WTC11 (cell line): ENCODE measurements at regions not wholly inside any gene's neighbourhood (a gene's known extent, or its start where the extent isn't known, plus 50 kb on each side); places are given as distances from the start of the nearest gene placed in this dataset.

Source experiments
- ATAC-seq: fragments of 200-7000 bp; cut with Tn5 transposase; 2 replicates; pipeline ENCODE4 v1.10.0; 2021; ENCODE audit warnings: mild to moderate bottlenecking, moderate library complexity
- CTCF ChIA-PET: fragments of 300-600 bp; sonication (Branson Sonifier 250); formaldehyde crosslinking; loops from one replicate; lab custom pipeline; 2021; ENCODE audit warnings: antibody characterized with exemption; lab: Charles Lee
- POLR2A ChIA-PET: fragments of 350-600 bp; sonication (Branson Sonifier 250); formaldehyde crosslinking; loops from one replicate; lab custom pipeline; 2021; ENCODE audit warnings: antibody characterized with exemption; lab: Charles Lee
- DNase-seq: peaks from one replicate; pipeline ENCODE4 v3.0.0; 2021; ENCODE audit warnings: low spot score
- H3K27ac Mint-ChIP-seq: 2 replicates; pipeline ENCODE4 v1.8.0; 2021; ENCODE audit warnings: mixed read lengths
- H3K27me3 Mint-ChIP-seq: 2 replicates; pipeline ENCODE4 v1.8.0; 2021; ENCODE audit warnings: low read depth, mild to moderate bottlenecking, moderate library complexity, mixed read lengths
- H3K36me3 Mint-ChIP-seq: 2 replicates; pipeline ENCODE4 v1.8.0; 2021; ENCODE audit warnings: mixed read lengths
- H3K4me1 Mint-ChIP-seq: 2 replicates; pipeline ENCODE4 v1.8.0; 2022; ENCODE audit warnings: mixed read lengths
- H3K4me3 Mint-ChIP-seq: 2 replicates; pipeline ENCODE4 v1.8.0; 2021; ENCODE audit warnings: mild to moderate bottlenecking, moderate library complexity, mixed read lengths
- H3K9me3 Mint-ChIP-seq: 2 replicates; pipeline ENCODE4 v1.8.0; 2021; ENCODE audit warnings: mixed read lengths
- ATF3 ChIP-seq: sonication (generic); formaldehyde crosslinking; conservative IDR thresholded peaks from 2 replicates; pipeline ENCODE4 v1.8.1; 2022; ENCODE audit warnings: mild to moderate bottlenecking, missing genetic modification reagents
- ATF6 ChIP-seq: sonication (generic); formaldehyde crosslinking; IDR thresholded peaks from 2 replicates; pipeline ENCODE4 v1.8.1; 2023; ENCODE audit warnings: mild to moderate bottlenecking, missing genetic modification reagents
- CREB1 ChIP-seq: sonication (generic); formaldehyde crosslinking; IDR thresholded peaks from 2 replicates; pipeline ENCODE4 v1.8.0; 2023; ENCODE audit warnings: mild to moderate bottlenecking, missing genetic modification reagents
- CREM ChIP-seq: sonication (generic); formaldehyde crosslinking; IDR thresholded peaks from 2 replicates; pipeline ENCODE4 v1.8.1; 2022; ENCODE audit warnings: mild to moderate bottlenecking, missing genetic modification reagents, moderate library complexity
- CTCF ChIP-seq: fragments of 200-600 bp; IDR thresholded peaks from 2 replicates; pipeline ENCODE4 v1.8.0; 2022; ENCODE audit warnings: antibody characterized with exemption
- GTF2I ChIP-seq: fragments of 250-450 bp; sonication (Bioruptor Pico); conservative IDR thresholded peaks from 2 replicates; pipeline ENCODE4 v1.4.0; 2021; ENCODE audit warnings: mild to moderate bottlenecking
- KAT7 ChIP-seq: sonication (generic); formaldehyde crosslinking; IDR thresholded peaks from 2 replicates; pipeline ENCODE4 v1.8.1; 2023; ENCODE audit warnings: missing genetic modification reagents, mild to moderate bottlenecking, borderline replicate concordance
- MXD4 ChIP-seq: fragments of 250-450 bp; sonication (Bioruptor Pico); IDR thresholded peaks from 2 replicates; pipeline ENCODE4 v1.8.0; 2021; ENCODE audit warnings: mild to moderate bottlenecking, moderate library complexity, borderline replicate concordance
- NFYB ChIP-seq: sonication (generic); formaldehyde crosslinking; conservative IDR thresholded peaks from 2 replicates; pipeline ENCODE4 v1.8.0; 2022; ENCODE audit warnings: low read depth, missing genetic modification reagents
- RORB ChIP-seq: fragments of 250-450 bp; sonication (Bioruptor Pico); IDR thresholded peaks from 2 replicates; pipeline ENCODE4 v1.9.0; 2021; ENCODE audit warnings: mild to moderate bottlenecking
- SMAD3 ChIP-seq: sonication (generic); formaldehyde crosslinking; IDR thresholded peaks from 2 replicates; pipeline ENCODE4 v1.8.0; 2022; ENCODE audit warnings: missing genetic modification reagents, mild to moderate bottlenecking, borderline replicate concordance
- USF2 ChIP-seq: sonication (generic); formaldehyde crosslinking; IDR thresholded peaks from 2 replicates; pipeline ENCODE4 v1.8.1; 2023; ENCODE audit warnings: mild to moderate bottlenecking, missing genetic modification reagents, moderate library complexity
- ZBTB21 ChIP-seq: sonication (generic); formaldehyde crosslinking; IDR thresholded peaks from 2 replicates; pipeline ENCODE4 v1.8.1; 2023; ENCODE audit warnings: mild to moderate bottlenecking, missing genetic modification reagents, borderline replicate concordance
- ZNF121 ChIP-seq: sonication (generic); formaldehyde crosslinking; IDR thresholded peaks from 2 replicates; pipeline ENCODE4 v1.8.0; 2023; ENCODE audit warnings: missing genetic modification reagents
- ZNF416 ChIP-seq: fragments of 250-450 bp; sonication (Bioruptor Pico); IDR thresholded peaks from 2 replicates; pipeline ENCODE4 v1.9.0; 2021; ENCODE audit warnings: mild to moderate bottlenecking, inconsistent platforms
- TF ChIP-seq, protein P1 (sequence below): fragments of 250-450 bp; sonication (Bioruptor Pico); IDR thresholded peaks from 2 replicates; pipeline ENCODE4 v2.1.2; 2022; ENCODE audit warnings: mild to moderate bottlenecking, moderate library complexity
- TF ChIP-seq, protein P2 (sequence below): fragments of 250-450 bp; sonication (Bioruptor Pico); conservative IDR thresholded peaks from 2 replicates; pipeline ENCODE4 v1.9.0; 2021; ENCODE audit warnings: mild to moderate bottlenecking
- TF ChIP-seq, protein P3 (sequence below): fragments of 250-450 bp; sonication (Bioruptor Pico); IDR thresholded peaks from 2 replicates; pipeline ENCODE4 v1.9.0; 2021; ENCODE audit warnings: mild to moderate bottlenecking, borderline replicate concordance

GRCh38 chr11:109853156-109853776, 239.9 kb upstream of the ZC3H12C start:
- POLR2A ChIA-PET: no interaction called here
- H3K4me3 Mint-ChIP-seq: no peak overlapping the region
- no peaks in the 10 kb centered on the region for H3K9me3 Mint-ChIP-seq
- no peaks in the 10 kb centered on the region for H3K4me1 Mint-ChIP-seq
- H3K36me3 Mint-ChIP-seq: no peaks in the 10 kb centered on the region
- peak; percentile 26; the same call in 1 of the 2 replicates for TF ChIP-seq CTCF
- TF ChIP-seq CREM (CRISPR knock-in tag): no peak
- TF ChIP-seq, all 79 proteins: peak for 1
- no peaks in the 10 kb centered on the region; the same call in 1 of the 2 replicates for H3K27me3 Mint-ChIP-seq
- DNase-seq: no peak
- ATAC-seq: peak; percentile 52
- H3K27ac Mint-ChIP-seq: no peak overlapping the region
- CTCF ChIA-PET: interaction anchor here (0.5 to 2.5 kb wide), 14 partner anchors 12 to 524 kb away, joined by 3 to 60 read pairs (median 3); no protein-coding TSS in a partner anchor

DNA sequence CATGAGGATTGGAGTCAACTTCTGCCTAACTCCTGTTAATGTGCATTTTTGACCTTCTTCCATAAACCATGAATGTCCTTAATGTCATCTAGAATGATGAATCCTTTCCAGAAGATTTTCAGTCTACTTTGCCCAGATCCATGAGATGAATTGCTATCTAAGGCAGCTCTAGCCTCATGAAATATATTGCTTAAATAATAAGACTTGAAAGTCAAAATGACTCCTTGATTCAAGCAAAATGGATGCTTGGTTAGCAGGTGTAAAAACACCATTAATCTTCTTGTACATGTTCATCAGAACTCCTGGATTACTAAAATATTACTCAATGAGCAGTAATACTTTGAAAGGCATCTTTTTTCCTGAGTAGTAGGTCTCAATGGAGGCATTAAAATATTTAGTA, 238.5 kb upstream of the ZC3H12C start:
- CTCF ChIA-PET: interaction anchor here (2.5 kb wide), 1 partner anchor 84 kb away, joined by 18 read pairs; no protein-coding TSS in a partner anchor
- POLR2A ChIA-PET: interaction anchor here (0.7 kb wide), 1 partner anchor 21 kb away, joined by 3 read pairs; no protein-coding TSS in a partner anchor
- Mint-ChIP-seq H3K36me3 (no peaks in the 10 kb centered on the region), H3K4me1 (no peaks in the 10 kb centered on the region; the same call in 1 of the 2 replicates), H3K27me3 (no peaks in the 10 kb centered on the region; the same call in 1 of the 2 replicates), H3K27ac (no peak overlapping the region), H3K4me3 (no peak overlapping the region), H3K9me3 (no peaks in the 10 kb centered on the region)
- ATAC-seq (no peak), DNase-seq (no peak)
- TF ChIP-seq GTF2I: no peak
- no peak for TF ChIP-seq RORB (CRISPR knock-in tag)
- TF ChIP-seq CREB1 (CRISPR knock-in tag): no peak
- no peak for TF ChIP-seq ZNF121 (CRISPR knock-in tag)
- no peak for TF ChIP-seq SMAD3 (CRISPR knock-in tag)
- TF ChIP-seq, protein P1, sequence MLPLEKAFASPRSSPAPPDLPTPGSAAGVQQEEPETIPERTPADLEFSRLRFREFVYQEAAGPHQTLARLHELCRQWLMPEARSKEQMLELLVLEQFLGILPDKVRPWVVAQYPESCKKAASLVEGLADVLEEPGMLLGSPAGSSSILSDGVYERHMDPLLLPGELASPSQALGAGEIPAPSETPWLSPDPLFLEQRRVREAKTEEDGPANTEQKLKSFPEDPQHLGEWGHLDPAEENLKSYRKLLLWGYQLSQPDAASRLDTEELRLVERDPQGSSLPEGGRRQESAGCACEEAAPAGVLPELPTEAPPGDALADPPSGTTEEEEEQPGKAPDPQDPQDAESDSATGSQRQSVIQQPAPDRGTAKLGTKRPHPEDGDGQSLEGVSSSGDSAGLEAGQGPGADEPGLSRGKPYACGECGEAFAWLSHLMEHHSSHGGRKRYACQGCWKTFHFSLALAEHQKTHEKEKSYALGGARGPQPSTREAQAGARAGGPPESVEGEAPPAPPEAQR (CRISPR knock-in tag): no peak
- TF ChIP-seq, protein P2, sequence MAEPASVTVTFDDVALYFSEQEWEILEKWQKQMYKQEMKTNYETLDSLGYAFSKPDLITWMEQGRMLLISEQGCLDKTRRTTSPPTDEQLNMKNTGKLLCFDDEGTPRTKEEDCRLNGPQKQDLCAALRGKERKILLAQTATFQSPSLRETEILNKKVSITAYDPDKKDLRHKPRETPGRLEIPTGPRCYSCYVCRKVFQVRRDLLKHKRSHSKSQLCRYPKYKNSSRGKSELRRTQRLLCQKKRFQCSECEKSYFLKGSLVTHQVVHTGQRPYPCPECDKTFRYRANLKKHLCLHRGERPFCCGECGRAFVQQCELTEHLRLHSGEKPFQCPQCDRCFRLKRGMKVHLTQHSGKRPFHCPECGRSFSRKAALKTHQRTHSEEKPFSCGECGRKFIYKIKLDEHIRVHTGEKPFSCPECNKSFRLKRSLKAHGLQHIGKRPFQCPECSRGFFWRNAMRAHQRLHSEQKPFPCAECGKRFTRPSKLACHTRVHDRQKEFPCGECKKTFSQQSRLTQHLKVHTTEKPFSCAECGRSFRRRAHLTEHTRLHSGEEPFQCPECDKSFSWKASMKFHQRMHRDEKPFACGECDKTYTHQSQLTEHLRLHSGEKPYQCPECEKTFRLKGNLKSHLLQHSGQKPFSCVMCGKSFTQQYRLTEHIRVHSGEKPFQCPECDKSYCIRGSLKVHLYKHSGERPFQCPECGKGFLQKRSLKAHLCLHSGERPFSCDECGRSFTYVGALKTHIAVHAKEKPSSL (CRISPR knock-in tag): no peak
- TF ChIP-seq KAT7: no peak
- no peak for TF ChIP-seq ATF6 (CRISPR knock-in tag)
- TF ChIP-seq NFYB (CRISPR knock-in tag): no peak
- no peak for TF ChIP-seq USF2 (CRISPR knock-in tag)
- TF ChIP-seq, protein P3, sequence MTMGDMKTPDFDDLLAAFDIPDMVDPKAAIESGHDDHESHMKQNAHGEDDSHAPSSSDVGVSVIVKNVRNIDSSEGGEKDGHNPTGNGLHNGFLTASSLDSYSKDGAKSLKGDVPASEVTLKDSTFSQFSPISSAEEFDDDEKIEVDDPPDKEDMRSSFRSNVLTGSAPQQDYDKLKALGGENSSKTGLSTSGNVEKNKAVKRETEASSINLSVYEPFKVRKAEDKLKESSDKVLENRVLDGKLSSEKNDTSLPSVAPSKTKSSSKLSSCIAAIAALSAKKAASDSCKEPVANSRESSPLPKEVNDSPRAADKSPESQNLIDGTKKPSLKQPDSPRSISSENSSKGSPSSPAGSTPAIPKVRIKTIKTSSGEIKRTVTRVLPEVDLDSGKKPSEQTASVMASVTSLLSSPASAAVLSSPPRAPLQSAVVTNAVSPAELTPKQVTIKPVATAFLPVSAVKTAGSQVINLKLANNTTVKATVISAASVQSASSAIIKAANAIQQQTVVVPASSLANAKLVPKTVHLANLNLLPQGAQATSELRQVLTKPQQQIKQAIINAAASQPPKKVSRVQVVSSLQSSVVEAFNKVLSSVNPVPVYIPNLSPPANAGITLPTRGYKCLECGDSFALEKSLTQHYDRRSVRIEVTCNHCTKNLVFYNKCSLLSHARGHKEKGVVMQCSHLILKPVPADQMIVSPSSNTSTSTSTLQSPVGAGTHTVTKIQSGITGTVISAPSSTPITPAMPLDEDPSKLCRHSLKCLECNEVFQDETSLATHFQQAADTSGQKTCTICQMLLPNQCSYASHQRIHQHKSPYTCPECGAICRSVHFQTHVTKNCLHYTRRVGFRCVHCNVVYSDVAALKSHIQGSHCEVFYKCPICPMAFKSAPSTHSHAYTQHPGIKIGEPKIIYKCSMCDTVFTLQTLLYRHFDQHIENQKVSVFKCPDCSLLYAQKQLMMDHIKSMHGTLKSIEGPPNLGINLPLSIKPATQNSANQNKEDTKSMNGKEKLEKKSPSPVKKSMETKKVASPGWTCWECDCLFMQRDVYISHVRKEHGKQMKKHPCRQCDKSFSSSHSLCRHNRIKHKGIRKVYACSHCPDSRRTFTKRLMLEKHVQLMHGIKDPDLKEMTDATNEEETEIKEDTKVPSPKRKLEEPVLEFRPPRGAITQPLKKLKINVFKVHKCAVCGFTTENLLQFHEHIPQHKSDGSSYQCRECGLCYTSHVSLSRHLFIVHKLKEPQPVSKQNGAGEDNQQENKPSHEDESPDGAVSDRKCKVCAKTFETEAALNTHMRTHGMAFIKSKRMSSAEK (CRISPR knock-in tag): no peak
- TF ChIP-seq ATF3 (CRISPR knock-in tag): no peak
- TF ChIP-seq ZNF416 (CRISPR knock-in tag): no peak
- TF ChIP-seq ZBTB21 (CRISPR knock-in tag): no peak
- no peak for TF ChIP-seq CTCF
- TF ChIP-seq MXD4 (CRISPR knock-in tag): no peak
